ENCODE measurements at regions not wholly inside any gene's neighbourhood (a gene's known extent, or its start where the extent isn't known, plus 50 kb on each side); places are given as distances from the start of the nearest gene placed in this dataset.

- intact Hi-C loops (cut with DNase I, micrococcal nuclease): no loop called here
- TF ChIP-seq CTCF (IDR thresholded peaks at IDR 0.05): no peak
- no peaks in the 10 kb centered on the region for H3K36me3 ChIP-seq (ENCODE audit: low read depth)
- H3K4me3 ChIP-seq: no peak overlapping the region
- DNase-seq (no peak), ATAC-seq (no peak)
- no peaks in the 10 kb centered on the region for H3K4me1 ChIP-seq (ENCODE audit: low read depth)
- no peaks in the 10 kb centered on the region for H3K9me3 ChIP-seq
These were observed 80.0 kb upstream of the SLC34A2 start for GRCh38 chr4:25575611-25576010.

DNA sequence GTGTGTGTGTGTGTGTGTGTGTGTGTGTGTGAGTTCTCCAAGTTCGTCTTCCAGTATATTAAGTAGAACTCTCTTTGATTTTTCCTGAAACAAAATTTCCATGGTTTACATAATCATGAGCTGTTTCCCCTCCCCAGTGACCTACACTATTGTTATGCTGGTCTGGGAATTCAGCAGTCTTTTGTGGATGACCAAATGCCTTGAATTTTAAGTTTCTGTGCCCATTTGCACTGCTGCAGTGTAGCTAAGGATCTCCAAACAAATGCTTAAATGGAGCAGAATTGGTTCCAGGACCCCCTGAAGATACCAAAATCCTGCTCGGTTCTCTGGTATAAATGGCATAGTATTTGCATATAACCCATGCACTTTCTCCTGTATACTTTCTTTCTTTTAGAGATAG, 77.2 kb upstream of the SLC34A2 start:
- no peaks in the 10 kb centered on the region for H3K9me3 ChIP-seq
- no peak for DNase-seq
- intact Hi-C loops (cut with DNase I, micrococcal nuclease): no loop called here
- no peaks in the 10 kb centered on the region for H3K4me1 ChIP-seq (ENCODE audit: low read depth)
- ATAC-seq: no peak
- no peak for TF ChIP-seq CTCF (IDR thresholded peaks at IDR 0.05)
- no peak overlapping the region for H3K4me3 ChIP-seq
- H3K36me3 ChIP-seq (ENCODE audit: low read depth): no peaks in the 10 kb centered on the region

DNA sequence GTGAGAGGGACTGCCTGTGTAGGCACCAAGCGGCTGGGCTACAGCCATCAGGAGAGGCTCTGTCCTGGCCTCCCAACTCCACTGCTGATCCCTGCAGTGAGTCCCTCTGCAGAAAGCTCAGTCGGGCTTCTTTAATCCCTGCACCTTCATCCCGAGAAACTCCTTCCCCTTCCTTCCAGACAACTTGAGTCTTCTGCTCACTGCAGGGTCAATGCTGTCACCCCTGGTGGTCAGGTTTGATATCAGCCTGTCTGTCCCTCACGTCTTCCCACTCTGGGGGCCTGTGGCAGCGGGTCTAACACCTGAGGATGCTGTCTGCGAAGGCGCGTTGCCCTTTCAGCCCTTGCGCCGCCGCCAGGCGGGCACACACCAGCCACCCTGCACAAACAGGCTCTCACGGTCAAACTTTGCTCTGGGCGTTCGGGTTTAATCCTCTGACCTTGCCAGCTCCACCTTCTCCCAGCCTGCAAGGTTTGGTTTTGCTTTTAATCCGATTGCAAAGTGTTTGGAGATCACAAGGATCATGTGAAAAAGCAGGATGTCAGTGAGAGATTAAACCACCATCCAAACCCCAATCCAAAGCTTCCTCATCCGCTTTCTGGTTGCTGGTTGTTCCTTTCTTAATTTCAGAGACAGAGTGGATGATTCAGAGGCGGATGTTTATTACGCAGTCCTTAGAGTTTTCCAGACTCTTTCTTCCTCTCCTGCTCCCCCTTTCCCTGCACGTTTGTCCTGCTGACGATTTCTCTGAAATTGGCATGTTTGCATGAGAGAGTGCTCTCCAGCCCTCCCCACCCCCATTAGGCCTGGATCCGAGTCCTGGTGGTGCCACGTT, 74.8 kb upstream of the SLC34A2 start:
- intact Hi-C loops (cut with DNase I, micrococcal nuclease): no loop called here
- peak; percentile 49 for ATAC-seq

DNA sequence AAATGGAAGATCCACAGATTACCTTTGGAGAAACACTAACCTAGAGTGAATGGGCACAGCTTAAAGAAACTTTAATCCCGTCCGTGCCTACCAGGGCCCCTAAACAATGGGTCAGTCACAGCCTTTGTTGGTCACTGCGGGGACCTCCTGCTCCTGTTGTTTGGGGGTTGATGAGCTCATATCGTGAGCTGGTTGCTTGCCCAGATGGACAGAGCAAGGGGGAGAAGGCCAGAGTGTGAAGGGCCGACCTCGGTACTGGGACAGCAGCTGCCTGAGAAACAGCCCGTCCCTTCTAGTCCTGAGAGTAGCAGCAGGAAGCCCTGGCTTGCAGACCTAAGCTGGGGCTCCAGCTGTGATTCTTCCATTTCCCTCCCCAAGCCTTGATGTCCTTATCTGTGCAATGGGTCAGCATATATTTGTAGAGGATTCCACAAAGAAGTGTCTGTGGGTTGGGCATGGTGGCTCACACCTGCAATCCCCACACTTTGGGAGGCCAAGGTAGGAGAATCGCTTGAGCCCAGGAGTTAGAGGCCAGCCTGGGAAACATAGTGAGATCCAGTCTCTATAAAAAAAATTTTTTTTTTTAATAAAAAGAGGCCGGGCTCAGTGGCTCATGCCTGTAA, 69.6 kb upstream of the SLC34A2 start:
- no peak overlapping the region for H3K4me3 ChIP-seq
- H3K36me3 ChIP-seq (ENCODE audit: low read depth): no peaks in the 10 kb centered on the region
- H3K4me1 ChIP-seq (ENCODE audit: low read depth): no peaks in the 10 kb centered on the region
- no peaks in the 10 kb centered on the region for H3K9me3 ChIP-seq
- no peak for ATAC-seq
- TF ChIP-seq CTCF (IDR thresholded peaks at IDR 0.05): no peak
- DNase-seq: no peak
- intact Hi-C loops (cut with DNase I, micrococcal nuclease): no loop called here

More for the DNA sequence above, 74.8 kb upstream of the SLC34A2 start:
- no peaks in the 10 kb centered on the region for H3K4me1 ChIP-seq (ENCODE audit: low read depth)
- H3K9me3 ChIP-seq: no peaks in the 10 kb centered on the region
- H3K4me3 ChIP-seq: no peak overlapping the region
- no peaks in the 10 kb centered on the region for H3K36me3 ChIP-seq (ENCODE audit: low read depth)
- DNase-seq: no peak
- TF ChIP-seq CTCF (IDR thresholded peaks at IDR 0.05): no peak

DNA sequence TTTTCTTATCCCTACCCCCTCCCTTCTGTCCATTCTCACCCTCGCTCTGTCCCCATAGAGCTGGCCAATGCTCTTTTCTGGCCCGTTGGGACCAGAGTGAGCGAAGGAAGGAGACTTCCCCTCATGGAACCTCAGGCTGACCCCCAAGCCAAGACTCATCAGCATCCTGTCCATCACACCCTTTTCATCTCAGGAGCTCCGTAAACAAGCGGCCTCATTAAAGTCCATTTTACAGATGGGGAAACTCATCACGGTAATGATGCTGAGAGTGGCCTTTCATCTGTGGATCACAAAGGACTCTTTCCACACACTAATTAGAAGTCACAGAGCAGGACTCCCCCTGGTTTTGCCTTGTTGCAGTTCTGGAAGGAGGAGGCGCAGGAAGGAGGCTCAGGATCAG, 67.4 kb upstream of the SLC34A2 start:
- TF ChIP-seq CTCF (IDR thresholded peaks at IDR 0.05): no peak

More for the DNA sequence above, 67.4 kb upstream of the SLC34A2 start:
- H3K9me3 ChIP-seq: no peaks in the 10 kb centered on the region
- H3K4me1 ChIP-seq (ENCODE audit: low read depth): no peaks in the 10 kb centered on the region
- no peaks in the 10 kb centered on the region for H3K36me3 ChIP-seq (ENCODE audit: low read depth)
- no peak overlapping the region for H3K4me3 ChIP-seq
- DNase-seq: no peak
- intact Hi-C loops (cut with DNase I, micrococcal nuclease): no loop called here
- no peak for ATAC-seq
